SK-N-MC (cell line): ENCODE measurements at regions not wholly inside any gene's neighbourhood (a gene's known extent, or its start where the extent isn't known, plus 50 kb on each side); places are given as distances from the start of the nearest gene placed in this dataset.
"Not testable (repeated sequence)": the region's sequence is repeated elsewhere in the genome, so short reads cannot be mapped to it uniquely, and the experiment has no call there.

Source experiments
- EZH2 ChIP-seq: fragments of 200-600 bp; sonication (generic); IDR thresholded peaks from one replicate; pipeline ENCODE4 v1.6.1; 2017; ENCODE audit warnings: antibody characterized with exemption
- POLR2AphosphoS5 ChIP-seq: IDR thresholded peaks from 2 replicates; pipeline ENCODE4 v1.6.1; 2012; ENCODE audit warnings: mild to moderate bottlenecking, low read depth, low read length, borderline replicate concordance

- not testable (repeated sequence) for TF ChIP-seq POLR2AphosphoS5, EZH2
Measured at GRCh38 chrX:144634451-144634850, 612.9 kb upstream of the SPANXN1 start.
